Cardiac fibroblast (primary cell): ENCODE measurements at regions not wholly inside any gene's neighbourhood (a gene's known extent, or its start where the extent isn't known, plus 50 kb on each side); places are given as distances from the start of the nearest gene placed in this dataset.

Source experiments
- DNase-seq, 2 donors: peaks; one replicate each; pipeline versions ENCODE4 v3.0.0 to v3.0.0-alpha.2; 2010; ENCODE audit warnings: low read depth in 2 of 2
- H3K4me3 ChIP-seq, 2 donors: replicated peaks in 1 of 2; 1 replicate in 1 of 2; 2 replicates in 1 of 2; pipeline ENCODE4 v1.5.1; 2011; ENCODE audit warnings: low read depth in 2 of 2, low read length in 2 of 2, mild to moderate bottlenecking in 2 of 2, moderate library complexity in 1 of 2
- CTCF ChIP-seq: IDR thresholded peaks from one replicate; pipeline ENCODE4 v1.5.1; 2011; ENCODE audit warnings: low read depth, mild to moderate bottlenecking, low read length, inconsistent platforms

- no peak overlapping the region for H3K4me3 ChIP-seq
- DNase-seq, result no peak
- no peak for TF ChIP-seq CTCF
Measured at GRCh38 chr4:171759274-171759673, 53.9 kb upstream of the GALNTL6 start.

GRCh38 chr4:171751538-171751937 is 61.7 kb upstream of the GALNTL6 start:
- DNase-seq, result no peak
- no peak overlapping the region for H3K4me3 ChIP-seq
- no peak for TF ChIP-seq CTCF

- no peak for TF ChIP-seq CTCF
- no peak for DNase-seq
Measured at GRCh38 chr4:171746418-171746817, 66.8 kb upstream of the GALNTL6 start.

GRCh38 chr4:171742436-171742835 is 70.8 kb upstream of the GALNTL6 start:
- TF ChIP-seq CTCF, result no peak
- DNase-seq, result no peak
- no peak overlapping the region for H3K4me3 ChIP-seq

More at GRCh38 chr4:171746418-171746817, 66.8 kb upstream of the GALNTL6 start:
- H3K4me3 ChIP-seq, result no peak overlapping the region

- no peak for DNase-seq
- no peak overlapping the region for H3K4me3 ChIP-seq
- TF ChIP-seq CTCF, result no peak
Measured at GRCh38 chr4:171727185-171727584, 86.0 kb upstream of the GALNTL6 start.

- no peak for DNase-seq
- no peak for TF ChIP-seq CTCF
- no peak overlapping the region for H3K4me3 ChIP-seq
Measured at GRCh38 chr4:171721937-171722336, 91.3 kb upstream of the GALNTL6 start.

- no peak for TF ChIP-seq CTCF
- no peak overlapping the region for H3K4me3 ChIP-seq
- DNase-seq, result no peak
Measured at GRCh38 chr4:171719691-171720090, 93.5 kb upstream of the GALNTL6 start.
